ENCODE measurements at regions not wholly inside any gene's neighbourhood (a gene's known extent, or its start where the extent isn't known, plus 50 kb on each side); places are given as distances from the start of the nearest gene placed in this dataset.
"Not testable (repeated sequence)": the region's sequence is repeated elsewhere in the genome, so short reads cannot be mapped to it uniquely, and the experiment has no call there.

- no peak for DNase-seq (ENCODE audit: low spot score)
Measured at GRCh38 chr2:91974401-91975129, 2896.7 kb upstream of the TEKT4 start.

GRCh38 chr2:91975130-91975491, 2896.1 kb upstream of the TEKT4 start:
- DNase-seq (ENCODE audit: low spot score), result no peak

- DNase-seq (ENCODE audit: low spot score), result not testable (repeated sequence)
Measured at GRCh38 chr2:91981016-91981668, 2890.1 kb upstream of the TEKT4 start.

GRCh38 chr2:91981669-91982020, 2889.6 kb upstream of the TEKT4 start:
- DNase-seq (ENCODE audit: low spot score), result not testable (repeated sequence)

GRCh38 chr2:91982217-91982616, 2889.0 kb upstream of the TEKT4 start:
- DNase-seq (ENCODE audit: low spot score), result not testable (repeated sequence)

DNA sequence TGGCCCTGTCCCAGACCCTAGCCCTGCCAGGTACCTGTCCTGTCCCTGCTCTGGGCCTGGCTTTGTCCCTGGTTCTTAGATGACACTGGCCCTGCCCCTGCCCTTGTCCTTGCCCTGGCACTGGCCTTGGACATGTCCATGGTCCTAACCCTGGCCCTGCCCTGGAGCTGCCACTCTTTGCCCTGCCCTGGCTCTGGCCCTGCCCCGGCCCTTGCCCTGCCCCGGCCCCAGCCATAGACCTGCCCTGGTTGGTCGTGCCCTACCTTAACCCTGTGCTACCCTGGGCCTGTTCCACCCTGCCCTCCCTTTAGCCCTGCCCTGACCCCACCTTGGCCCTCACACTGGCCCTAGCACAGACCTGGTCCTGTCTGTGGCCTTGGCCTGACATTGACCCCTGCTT, 2888.0 kb upstream of the TEKT4 start:
- DNase-seq (ENCODE audit: low spot score), result not testable (repeated sequence)

DNA sequence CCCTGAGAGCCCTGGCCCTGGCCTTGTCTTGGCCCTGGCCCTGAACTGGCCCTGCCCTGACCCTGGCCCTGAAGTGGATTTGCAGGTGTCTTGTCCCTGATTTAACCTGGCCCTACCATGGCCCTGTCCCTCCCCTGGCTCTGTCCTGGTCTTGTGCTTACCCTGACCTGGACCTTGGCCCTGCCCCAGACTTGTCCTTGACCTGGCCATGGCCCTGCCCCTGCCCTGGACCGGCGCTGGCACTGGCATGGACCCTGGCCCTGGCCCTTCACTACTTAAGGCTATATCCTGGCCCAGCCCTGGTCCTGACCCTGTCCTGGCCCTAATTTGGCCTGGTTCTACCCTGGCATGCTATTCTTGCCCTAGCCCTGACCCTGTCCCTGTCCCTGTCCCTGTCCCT, 2887.5 kb upstream of the TEKT4 start:
- DNase-seq (ENCODE audit: low spot score), result not testable (repeated sequence)

DNA sequence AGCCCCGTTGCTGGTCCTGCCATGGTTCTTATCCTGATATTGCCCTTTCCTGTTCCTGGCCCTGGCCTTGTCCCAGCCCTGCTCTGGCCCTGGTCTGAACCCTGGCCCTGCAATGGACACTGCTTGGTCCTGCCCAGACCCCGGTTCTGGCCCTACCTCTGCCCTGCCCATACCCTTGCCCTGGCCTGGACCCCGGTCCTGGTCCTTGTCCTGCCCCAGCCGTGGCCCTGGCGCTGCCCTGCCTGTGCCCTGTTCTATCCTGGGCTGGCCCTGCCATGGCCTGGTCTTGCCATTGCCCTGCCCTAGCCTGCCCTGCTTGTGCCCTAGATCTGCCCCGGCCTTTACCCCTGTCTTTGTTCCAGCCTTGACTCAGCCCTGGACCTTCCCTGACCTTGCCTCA, 2887.1 kb upstream of the TEKT4 start:
- DNase-seq (ENCODE audit: low spot score), result not testable (repeated sequence)

- not testable (repeated sequence) for DNase-seq (ENCODE audit: low spot score)
Measured at GRCh38 chr2:91985490-91985889, 2885.7 kb upstream of the TEKT4 start.

GRCh38 chr2:91986893-91987292, 2884.3 kb upstream of the TEKT4 start:
- DNase-seq (ENCODE audit: low spot score), result not testable (repeated sequence)

DNA sequence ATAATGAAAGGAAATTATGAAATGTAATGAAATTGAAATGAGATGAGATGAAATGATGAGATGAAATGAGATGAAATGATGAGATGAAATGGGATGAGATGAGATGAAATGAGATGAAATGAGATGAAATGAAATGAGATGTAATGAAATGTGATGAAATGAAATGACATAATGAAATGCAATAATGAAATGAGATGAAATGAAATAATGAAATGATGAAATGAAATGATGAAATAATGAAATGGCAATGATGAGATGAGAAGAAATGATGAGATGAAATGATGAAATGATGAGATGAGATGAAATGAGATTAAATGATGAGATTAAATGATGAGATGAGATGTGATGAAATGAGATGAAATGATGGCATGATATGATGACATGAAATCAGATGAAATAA, 2882.5 kb upstream of the TEKT4 start:
- not testable (repeated sequence) for DNase-seq (ENCODE audit: low spot score)

GRCh38 chr2:91989781-91990180, 2881.4 kb upstream of the TEKT4 start:
- not testable (repeated sequence) for DNase-seq (ENCODE audit: low spot score)

GRCh38 chr2:92006557-92006956, 2864.7 kb upstream of the TEKT4 start:
- DNase-seq (ENCODE audit: low spot score), result peak; percentile 31

Measured in globus pallidus (tissue), 1 donor.